Fibroblast of lung (primary cell): ENCODE measurements at regions not wholly inside any gene's neighbourhood (a gene's known extent, or its start where the extent isn't known, plus 50 kb on each side); places are given as distances from the start of the nearest gene placed in this dataset.

Experiments used
- DNase-seq, 2 donors: peaks; one replicate each; pipeline versions ENCODE4 v3.0.0 to v3.0.0-alpha.2; 2010; ENCODE audit warnings: low read depth in 2 of 2
- H2AFZ ChIP-seq: 2 replicates; pipeline ENCODE4 v1.5.1; 2012; ENCODE audit warnings: low read length, control low read depth, inconsistent platforms
- H3K27ac ChIP-seq: 2 replicates; pipeline ENCODE4 v1.5.1; 2011; ENCODE audit warnings: low read length, control low read depth; ENCODE audit not compliant: insufficient read depth
- H3K27me3 ChIP-seq: 2 replicates; pipeline ENCODE4 v1.5.1; 2011; ENCODE audit warnings: mild to moderate bottlenecking, low read length; ENCODE audit not compliant: control insufficient read depth, insufficient read depth
- H3K36me3 ChIP-seq: 2 replicates; pipeline ENCODE4 v1.5.1; 2011; ENCODE audit warnings: low read length; ENCODE audit not compliant: control insufficient read depth, insufficient read depth
- H3K4me1 ChIP-seq: 2 replicates; pipeline ENCODE4 v1.5.1; 2011; ENCODE audit warnings: low read length; ENCODE audit not compliant: control insufficient read depth, insufficient read depth; ENCODE audit errors: extremely low read depth
- H3K4me2 ChIP-seq: 2 replicates; pipeline ENCODE4 v1.5.1; 2011; ENCODE audit warnings: low read length, control low read depth; ENCODE audit not compliant: insufficient read depth; ENCODE audit errors: extremely low read depth
- H3K4me3 ChIP-seq, 4 experiments: fragments of 200-600 bp in 1 of 4; sonication (generic) in 1 of 4; replicated peaks in 1 of 4; 2 replicates each; pipeline ENCODE4 v1.5.1; 2011 to 2016; ENCODE audit warnings: low read length in 4 of 4, low read depth in 3 of 4, mild to moderate bottlenecking in 3 of 4, control low read depth in 2 of 4, inconsistent platforms in 1 of 4, mixed read lengths in 1 of 4; ENCODE audit not compliant: insufficient read depth in 1 of 4; ENCODE audit errors: control extremely low read depth in 1 of 4
- H3K79me2 ChIP-seq: 2 replicates; pipeline ENCODE4 v1.5.1; 2012; ENCODE audit warnings: mild to moderate bottlenecking, low read length, inconsistent platforms; ENCODE audit not compliant: control insufficient read depth, insufficient read depth
- H3K9ac ChIP-seq: 2 replicates; pipeline ENCODE4 v1.5.1; 2011; ENCODE audit warnings: mild to moderate bottlenecking, low read length, control low read depth; ENCODE audit not compliant: insufficient read depth
- H3K9me3 ChIP-seq: 2 replicates; pipeline ENCODE4 v1.5.1; 2012; ENCODE audit warnings: low read depth, low read length; ENCODE audit not compliant: control insufficient read depth, insufficient read depth
- H4K20me1 ChIP-seq: 2 replicates; pipeline ENCODE4 v1.5.1; 2011; ENCODE audit warnings: low read length; ENCODE audit not compliant: control insufficient read depth, insufficient read depth; ENCODE audit errors: extremely low read depth
- EZH2 ChIP-seq: IDR thresholded peaks from 2 replicates; pipeline ENCODE4 v1.5.1; 2012; ENCODE audit warnings: low read length, control low read depth, mild to moderate bottlenecking; ENCODE audit errors: missing control alignments
- TF ChIP-seq, protein P1 (sequence below), 2 donors: IDR thresholded peaks in 1 of 2; conservative IDR thresholded peaks in 1 of 2; 1 replicate in 1 of 2; 2 replicates in 1 of 2; pipeline ENCODE4 v1.5.1; 2011 to 2012; ENCODE audit warnings: low read length in 2 of 2, control low read depth in 1 of 2, inconsistent platforms in 1 of 2, low read depth in 1 of 2, mild to moderate bottlenecking in 1 of 2

- Histone ChIP-seq H2AFZ (no peak overlapping the region), H3K9ac (no peak overlapping the region), H3K4me2 (no peak overlapping the region), H4K20me1 (no peaks in the 10 kb centered on the region), H3K9me3 (no peaks in the 10 kb centered on the region), H3K27ac (no peak overlapping the region), H3K36me3 (no peaks in the 10 kb centered on the region), H3K27me3 (no peaks in the 10 kb centered on the region), H3K79me2 (no peaks in the 10 kb centered on the region), H3K4me3 (no peak overlapping the region), H3K4me1 (no peaks in the 10 kb centered on the region)
- TF ChIP-seq, protein P1, sequence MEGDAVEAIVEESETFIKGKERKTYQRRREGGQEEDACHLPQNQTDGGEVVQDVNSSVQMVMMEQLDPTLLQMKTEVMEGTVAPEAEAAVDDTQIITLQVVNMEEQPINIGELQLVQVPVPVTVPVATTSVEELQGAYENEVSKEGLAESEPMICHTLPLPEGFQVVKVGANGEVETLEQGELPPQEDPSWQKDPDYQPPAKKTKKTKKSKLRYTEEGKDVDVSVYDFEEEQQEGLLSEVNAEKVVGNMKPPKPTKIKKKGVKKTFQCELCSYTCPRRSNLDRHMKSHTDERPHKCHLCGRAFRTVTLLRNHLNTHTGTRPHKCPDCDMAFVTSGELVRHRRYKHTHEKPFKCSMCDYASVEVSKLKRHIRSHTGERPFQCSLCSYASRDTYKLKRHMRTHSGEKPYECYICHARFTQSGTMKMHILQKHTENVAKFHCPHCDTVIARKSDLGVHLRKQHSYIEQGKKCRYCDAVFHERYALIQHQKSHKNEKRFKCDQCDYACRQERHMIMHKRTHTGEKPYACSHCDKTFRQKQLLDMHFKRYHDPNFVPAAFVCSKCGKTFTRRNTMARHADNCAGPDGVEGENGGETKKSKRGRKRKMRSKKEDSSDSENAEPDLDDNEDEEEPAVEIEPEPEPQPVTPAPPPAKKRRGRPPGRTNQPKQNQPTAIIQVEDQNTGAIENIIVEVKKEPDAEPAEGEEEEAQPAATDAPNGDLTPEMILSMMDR (conservative IDR thresholded peaks at IDR 0.05 in 1 of 2, IDR thresholded peaks at IDR 0.05 in 1 of 2; ENCODE audit: low read depth in 1 of 2, low read length in 2 of 2), result no peak
- TF ChIP-seq EZH2, result no peak
- no peak for DNase-seq
Observed at GRCh38 chr3:82276992-82277391, 515.5 kb upstream of the GBE1 start.

DNA sequence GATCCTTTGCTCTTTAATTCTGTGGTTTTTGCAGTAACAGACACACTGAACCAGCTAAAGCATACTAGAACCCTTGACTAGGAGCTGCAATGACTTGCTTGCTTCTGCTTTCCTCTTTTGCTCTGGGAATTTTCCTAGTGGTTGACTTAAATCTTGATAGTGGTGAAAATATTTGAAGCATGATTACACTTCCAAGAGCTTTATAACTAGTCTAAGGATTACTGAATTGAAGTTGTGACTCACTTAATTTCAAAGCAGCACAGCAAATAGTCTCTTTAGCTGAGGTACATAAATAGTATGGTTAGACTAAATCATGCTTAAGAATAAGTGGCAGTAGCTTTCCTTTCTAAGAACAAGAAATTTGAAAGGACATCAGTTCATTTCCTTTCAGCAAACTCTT, 513.5 kb upstream of the GBE1 start:
- Histone ChIP-seq H2AFZ (no peak overlapping the region), H3K4me2 (no peak overlapping the region), H3K79me2 (no peaks in the 10 kb centered on the region), H3K27ac (no peak overlapping the region), H3K36me3 (no peaks in the 10 kb centered on the region), H3K9ac (no peak overlapping the region), H4K20me1 (no peaks in the 10 kb centered on the region), H3K4me3 (no peak overlapping the region), H3K4me1 (no peaks in the 10 kb centered on the region), H3K9me3 (no peaks in the 10 kb centered on the region), H3K27me3 (no peaks in the 10 kb centered on the region)
- DNase-seq, result peak in 1 of 2 donors; percentile 38
- TF ChIP-seq, protein P1 (conservative IDR thresholded peaks at IDR 0.05 in 1 of 2, IDR thresholded peaks at IDR 0.05 in 1 of 2; ENCODE audit: low read depth in 1 of 2, low read length in 2 of 2), result no peak
- no peak for TF ChIP-seq EZH2

- TF ChIP-seq, protein P1 (conservative IDR thresholded peaks at IDR 0.05 in 1 of 2, IDR thresholded peaks at IDR 0.05 in 1 of 2; ENCODE audit: low read depth in 1 of 2, low read length in 2 of 2), result no peak
- TF ChIP-seq EZH2, result no peak
- Histone ChIP-seq H3K27me3 (no peaks in the 10 kb centered on the region), H3K36me3 (no peaks in the 10 kb centered on the region), H3K9me3 (no peaks in the 10 kb centered on the region), H4K20me1 (no peaks in the 10 kb centered on the region), H3K9ac (no peak overlapping the region), H3K4me3 (no peak overlapping the region), H3K27ac (no peak overlapping the region), H3K4me1 (no peaks in the 10 kb centered on the region), H3K4me2 (no peak overlapping the region), H2AFZ (no peak overlapping the region), H3K79me2 (no peaks in the 10 kb centered on the region)
- DNase-seq, result no peak
Observed at GRCh38 chr3:82265747-82266146, 504.3 kb upstream of the GBE1 start.
